ENCODE measurements at regions not wholly inside any gene's neighbourhood (a gene's known extent, or its start where the extent isn't known, plus 50 kb on each side); places are given as distances from the start of the nearest gene placed in this dataset.

GRCh38 chrX:16222151-16222550 lies 54.9 kb downstream of the MAGEB17 start:
- Histone ChIP-seq H3K27ac (no peak overlapping the region), H3K4me1 (no peaks in the 10 kb centered on the region), H3K4me3 (no peak overlapping the region), H3K36me3 (no peaks in the 10 kb centered on the region), H3K27me3 (no peaks in the 10 kb centered on the region), H3K9me3 (replicated peaks) (no peaks in the 10 kb centered on the region)
- DNase-seq, result no peak

- H3K4me1 ChIP-seq, result no peaks in the 10 kb centered on the region
- no peak overlapping the region for H3K4me3 ChIP-seq
- no peak for DNase-seq
- H3K9me3 ChIP-seq (replicated peaks), result no peaks in the 10 kb centered on the region
- no peak overlapping the region for H3K27ac ChIP-seq
- no peaks in the 10 kb centered on the region for H3K36me3 ChIP-seq
- H3K27me3 ChIP-seq, result no peaks in the 10 kb centered on the region
These were observed 56.1 kb downstream of the MAGEB17 start for GRCh38 chrX:16223385-16223784.

GRCh38 chrX:16239211-16239610 lies 71.9 kb downstream of the MAGEB17 start:
- Histone ChIP-seq H3K4me3 (no peak overlapping the region), H3K9me3 (replicated peaks) (no peaks in the 10 kb centered on the region), H3K4me1 (no peaks in the 10 kb centered on the region), H3K27ac (no peak overlapping the region), H3K27me3 (no peaks in the 10 kb centered on the region), H3K36me3 (no peaks in the 10 kb centered on the region)
- peak; percentile 12 to 32 for DNase-seq

GRCh38 chrX:16240231-16240905 lies 73.1 kb downstream of the MAGEB17 start:
- Histone ChIP-seq H3K9me3 (replicated peaks) (no peaks in the 10 kb centered on the region), H3K27ac (no peak overlapping the region), H3K4me3 (no peak overlapping the region), H3K4me1 (no peaks in the 10 kb centered on the region), H3K36me3 (no peaks in the 10 kb centered on the region), H3K27me3 (no peaks in the 10 kb centered on the region)
- no peak for DNase-seq

GRCh38 chrX:16240968-16241367 lies 73.7 kb downstream of the MAGEB17 start:
- Histone ChIP-seq H3K27ac (no peak overlapping the region), H3K27me3 (no peaks in the 10 kb centered on the region), H3K4me1 (no peaks in the 10 kb centered on the region), H3K4me3 (no peak overlapping the region), H3K9me3 (replicated peaks) (no peaks in the 10 kb centered on the region), H3K36me3 (no peaks in the 10 kb centered on the region)
- DNase-seq, result no peak

GRCh38 chrX:16250296-16250695 lies 83.0 kb downstream of the MAGEB17 start:
- Histone ChIP-seq H3K27me3 (no peaks in the 10 kb centered on the region), H3K36me3 (no peaks in the 10 kb centered on the region), H3K9me3 (replicated peaks) (no peaks in the 10 kb centered on the region), H3K4me3 (no peak overlapping the region), H3K27ac (no peak overlapping the region), H3K4me1 (no peaks in the 10 kb centered on the region)
- DNase-seq, result no peak

GRCh38 chrX:16251782-16252181 lies 84.5 kb downstream of the MAGEB17 start:
- no peaks in the 10 kb centered on the region for H3K36me3 ChIP-seq
- H3K4me1 ChIP-seq, result no peaks in the 10 kb centered on the region
- H3K4me3 ChIP-seq, result no peak overlapping the region
- no peaks in the 10 kb centered on the region for H3K9me3 ChIP-seq (replicated peaks)
- no peak overlapping the region for H3K27ac ChIP-seq
- H3K27me3 ChIP-seq, result no peaks in the 10 kb centered on the region
- DNase-seq, result no peak

GRCh38 chrX:16258882-16259281 lies 91.6 kb downstream of the MAGEB17 start:
- no peaks in the 10 kb centered on the region for H3K9me3 ChIP-seq (replicated peaks)
- H3K36me3 ChIP-seq, result no peaks in the 10 kb centered on the region
- H3K27ac ChIP-seq, result no peak overlapping the region
- no peak for DNase-seq
- no peak overlapping the region for H3K4me3 ChIP-seq
- H3K27me3 ChIP-seq, result no peaks in the 10 kb centered on the region
- H3K4me1 ChIP-seq, result no peaks in the 10 kb centered on the region

- Histone ChIP-seq H3K4me3 (no peak overlapping the region), H3K27ac (no peak overlapping the region), H3K36me3 (no peaks in the 10 kb centered on the region), H3K4me1 (no peaks in the 10 kb centered on the region), H3K9me3 (replicated peaks) (no peaks in the 10 kb centered on the region), H3K27me3 (no peaks in the 10 kb centered on the region)
- no peak for DNase-seq
These were observed 100.2 kb downstream of the MAGEB17 start for GRCh38 chrX:16267431-16267830.

- H3K9me3 ChIP-seq (replicated peaks), result no peaks in the 10 kb centered on the region
- H3K4me1 ChIP-seq, result no peaks in the 10 kb centered on the region
- no peak overlapping the region for H3K27ac ChIP-seq
- H3K36me3 ChIP-seq, result no peaks in the 10 kb centered on the region
- no peak overlapping the region for H3K4me3 ChIP-seq
- H3K27me3 ChIP-seq, result no peaks in the 10 kb centered on the region
- DNase-seq, result no peak
These were observed 100.9 kb downstream of the MAGEB17 start for GRCh38 chrX:16268206-16268605.

GRCh38 chrX:16278927-16279326 lies 111.6 kb downstream of the MAGEB17 start:
- no peak overlapping the region for H3K4me3 ChIP-seq
- DNase-seq, result peak; percentile 6 to 23
- H3K9me3 ChIP-seq (replicated peaks), result no peaks in the 10 kb centered on the region
- no peaks in the 10 kb centered on the region for H3K27me3 ChIP-seq
- H3K27ac ChIP-seq, result no peak overlapping the region
- H3K36me3 ChIP-seq, result no peaks in the 10 kb centered on the region
- no peaks in the 10 kb centered on the region for H3K4me1 ChIP-seq

- no peaks in the 10 kb centered on the region for H3K27me3 ChIP-seq
- no peak overlapping the region for H3K4me3 ChIP-seq
- no peak for DNase-seq
- H3K36me3 ChIP-seq, result no peaks in the 10 kb centered on the region
- no peaks in the 10 kb centered on the region for H3K9me3 ChIP-seq (replicated peaks)
- H3K4me1 ChIP-seq, result no peaks in the 10 kb centered on the region
- H3K27ac ChIP-seq, result no peak overlapping the region
These were observed 114.9 kb downstream of the MAGEB17 start for GRCh38 chrX:16282209-16282608.

GRCh38 chrX:16284842-16285241 lies 117.6 kb downstream of the MAGEB17 start:
- no peak for DNase-seq
- no peak overlapping the region for H3K4me3 ChIP-seq
- H3K27ac ChIP-seq, result no peak overlapping the region

GRCh38 chrX:16290997-16291396 lies 123.7 kb downstream of the MAGEB17 start:
- Histone ChIP-seq H3K27me3 (0 out of 2 replicates have a peak, but pooled peaks cover 2% of the 10 kb centered on the region), H3K36me3 (no peaks in the 10 kb centered on the region), H3K9me3 (replicated peaks) (no peaks in the 10 kb centered on the region), H3K4me3 (no peak overlapping the region), H3K27ac (no peak overlapping the region), H3K4me1 (no peaks in the 10 kb centered on the region)
- DNase-seq, result no peak

More at GRCh38 chrX:16284842-16285241, 117.6 kb downstream of the MAGEB17 start:
- H3K9me3 ChIP-seq (replicated peaks), result no peaks in the 10 kb centered on the region
- no peaks in the 10 kb centered on the region for H3K36me3 ChIP-seq
- H3K27me3 ChIP-seq, result 0 out of 2 replicates have a peak, but pooled peaks cover 2% of the 10 kb centered on the region
- H3K4me1 ChIP-seq, result no peaks in the 10 kb centered on the region

- Histone ChIP-seq H3K4me3 (no peak overlapping the region), H3K27ac (no peak overlapping the region), H3K27me3 (no peaks in the 10 kb centered on the region), H3K36me3 (no peaks in the 10 kb centered on the region), H3K9me3 (replicated peaks) (no peaks in the 10 kb centered on the region), H3K4me1 (no peaks in the 10 kb centered on the region)
- no peak for DNase-seq
These were observed 133.6 kb downstream of the MAGEB17 start for GRCh38 chrX:16300831-16301230.

- no peaks in the 10 kb centered on the region for H3K9me3 ChIP-seq (replicated peaks)
These were observed 137.5 kb downstream of the MAGEB17 start for GRCh38 chrX:16304751-16305150.

More at GRCh38 chrX:16304751-16305150, 137.5 kb downstream of the MAGEB17 start:
- no peak overlapping the region for H3K4me3 ChIP-seq
- H3K4me1 ChIP-seq, result no peaks in the 10 kb centered on the region
- no peaks in the 10 kb centered on the region for H3K36me3 ChIP-seq
- DNase-seq, result no peak
- H3K27ac ChIP-seq, result no peak overlapping the region
- no peaks in the 10 kb centered on the region for H3K27me3 ChIP-seq

Measured in SJCRH30 (cell line).